ENCODE measurements at regions not wholly inside any gene's neighbourhood (a gene's known extent, or its start where the extent isn't known, plus 50 kb on each side); places are given as distances from the start of the nearest gene placed in this dataset.

DNA sequence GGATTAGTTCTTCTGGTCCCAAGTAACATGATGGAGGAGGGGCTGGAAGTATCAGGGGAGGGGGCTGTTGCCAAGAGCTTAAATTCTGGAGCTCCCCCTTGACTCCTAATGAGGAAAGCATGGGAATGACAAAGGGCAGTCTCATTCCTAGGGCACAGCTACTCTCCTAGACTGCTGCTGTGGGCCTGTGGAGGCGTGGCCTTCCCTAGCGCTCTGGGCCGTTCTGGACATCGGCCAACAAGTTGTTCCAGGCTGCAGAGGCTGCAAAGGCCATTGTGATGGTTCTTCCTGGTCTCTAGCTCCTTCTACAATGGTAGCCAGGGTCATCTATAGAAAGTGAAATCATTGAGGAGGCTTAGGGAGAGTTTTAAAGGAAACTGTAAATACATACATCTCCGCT is 916.6 kb downstream of the DIAPH3 start:
- intact Hi-C loops (cut with micrococcal nuclease), result no loop called here
- H3K27me3 Mint-ChIP-seq (ENCODE audit: low read depth in 2 of 2), result no peaks in the 10 kb centered on the region
- no peak overlapping the region for H3K4me3 ChIP-seq (ENCODE audit: low read length)
- H3K27ac Mint-ChIP-seq, result no peak overlapping the region
- TF ChIP-seq, protein P1, sequence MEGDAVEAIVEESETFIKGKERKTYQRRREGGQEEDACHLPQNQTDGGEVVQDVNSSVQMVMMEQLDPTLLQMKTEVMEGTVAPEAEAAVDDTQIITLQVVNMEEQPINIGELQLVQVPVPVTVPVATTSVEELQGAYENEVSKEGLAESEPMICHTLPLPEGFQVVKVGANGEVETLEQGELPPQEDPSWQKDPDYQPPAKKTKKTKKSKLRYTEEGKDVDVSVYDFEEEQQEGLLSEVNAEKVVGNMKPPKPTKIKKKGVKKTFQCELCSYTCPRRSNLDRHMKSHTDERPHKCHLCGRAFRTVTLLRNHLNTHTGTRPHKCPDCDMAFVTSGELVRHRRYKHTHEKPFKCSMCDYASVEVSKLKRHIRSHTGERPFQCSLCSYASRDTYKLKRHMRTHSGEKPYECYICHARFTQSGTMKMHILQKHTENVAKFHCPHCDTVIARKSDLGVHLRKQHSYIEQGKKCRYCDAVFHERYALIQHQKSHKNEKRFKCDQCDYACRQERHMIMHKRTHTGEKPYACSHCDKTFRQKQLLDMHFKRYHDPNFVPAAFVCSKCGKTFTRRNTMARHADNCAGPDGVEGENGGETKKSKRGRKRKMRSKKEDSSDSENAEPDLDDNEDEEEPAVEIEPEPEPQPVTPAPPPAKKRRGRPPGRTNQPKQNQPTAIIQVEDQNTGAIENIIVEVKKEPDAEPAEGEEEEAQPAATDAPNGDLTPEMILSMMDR (IDR thresholded peaks at IDR 0.05), result no peak
- no peak overlapping the region for H3K4me3 Mint-ChIP-seq
- H3K36me3 Mint-ChIP-seq, result no peaks in the 10 kb centered on the region
- H3K27me3 ChIP-seq (ENCODE audit: control insufficient read depth, insufficient read depth, low read length), result no peaks in the 10 kb centered on the region
- no peaks in the 10 kb centered on the region for H3K36me3 ChIP-seq (ENCODE audit: control insufficient read depth, insufficient read depth, low read length)
- H3K9me3 Mint-ChIP-seq, result no peaks in the 10 kb centered on the region
- H3K9me3 ChIP-seq (ENCODE audit: control insufficient read depth, insufficient read depth, low read length), result no peaks in the 10 kb centered on the region
- ATAC-seq (no peak), DNase-seq (no peak)
- H3K27ac ChIP-seq (ENCODE audit: low read length), result no peak overlapping the region
- WGBS (ENCODE audit: insufficient coverage), result 94% methylated on average over 4 of the region's 5 CpGs
- no peaks in the 10 kb centered on the region for H3K4me1 Mint-ChIP-seq
- no peaks in the 10 kb centered on the region for H3K4me1 ChIP-seq (ENCODE audit: control insufficient read depth, insufficient read depth, low read length)

DNA sequence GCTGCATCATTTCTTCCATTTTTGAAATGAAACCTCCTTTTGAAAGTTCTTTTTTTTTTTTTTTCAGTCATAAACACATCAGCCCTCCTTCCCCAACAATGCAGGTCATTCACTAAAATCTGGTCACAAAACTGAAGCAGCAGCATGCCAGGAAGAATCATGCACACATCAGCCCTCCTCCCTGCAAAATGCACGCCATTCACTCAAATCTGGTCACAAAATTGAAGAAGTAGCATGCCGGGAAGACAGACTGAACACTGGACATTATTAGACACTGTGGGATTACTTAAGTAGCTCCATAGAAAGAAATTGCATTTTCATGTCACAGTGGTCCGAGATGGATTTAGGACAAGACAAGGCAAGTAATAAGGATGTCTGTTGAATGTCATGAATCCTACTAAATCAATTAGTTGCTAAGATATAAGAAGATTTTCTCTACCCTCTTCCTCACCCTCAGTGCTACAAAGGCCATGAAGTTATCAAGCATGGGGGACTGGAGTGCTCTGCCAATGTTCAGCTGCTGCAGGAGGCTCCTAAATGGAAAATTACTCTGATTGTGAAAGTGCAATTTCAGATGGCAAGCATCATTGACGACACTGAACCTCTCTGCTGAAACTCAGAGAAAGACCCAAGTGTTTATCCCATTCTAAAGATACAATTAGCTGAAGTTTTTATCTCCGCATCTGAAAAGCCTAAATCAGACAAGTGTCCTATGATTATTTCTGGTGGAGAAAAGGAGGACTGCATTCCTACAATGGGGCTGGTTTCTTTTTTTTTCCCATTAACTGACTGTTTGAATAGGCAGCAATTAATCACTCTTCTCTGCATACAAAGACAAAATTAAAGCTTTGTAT is 913.2 kb downstream of the DIAPH3 start:
- WGBS (ENCODE audit: insufficient coverage), result 76% methylated on average over 4 of the region's 5 CpGs
- Histone ChIP-seq H3K27ac (ENCODE audit: low read length) (no peak overlapping the region), H3K4me1 (ENCODE audit: control insufficient read depth, insufficient read depth, low read length) (no peaks in the 10 kb centered on the region), H3K4me3 (ENCODE audit: low read length) (no peak overlapping the region), H3K27me3 (ENCODE audit: control insufficient read depth, insufficient read depth, low read length) (no peaks in the 10 kb centered on the region), H3K9me3 (ENCODE audit: control insufficient read depth, insufficient read depth, low read length) (no peaks in the 10 kb centered on the region), H3K36me3 (ENCODE audit: control insufficient read depth, insufficient read depth, low read length) (no peaks in the 10 kb centered on the region)
- Mint-ChIP-seq H3K27me3 (ENCODE audit: low read depth in 2 of 2) (no peaks in the 10 kb centered on the region), H3K36me3 (no peaks in the 10 kb centered on the region), H3K9me3 (peaks cover 8 to 15% of the 10 kb centered on the region in 2 donors), H3K4me1 (no peaks in the 10 kb centered on the region), H3K4me3 (no peak overlapping the region), H3K27ac (no peak overlapping the region)
- intact Hi-C loops (cut with micrococcal nuclease), result no loop called here
- ATAC-seq (no peak), DNase-seq (no peak)
- TF ChIP-seq, protein P1 (IDR thresholded peaks at IDR 0.05), result no peak

DNA sequence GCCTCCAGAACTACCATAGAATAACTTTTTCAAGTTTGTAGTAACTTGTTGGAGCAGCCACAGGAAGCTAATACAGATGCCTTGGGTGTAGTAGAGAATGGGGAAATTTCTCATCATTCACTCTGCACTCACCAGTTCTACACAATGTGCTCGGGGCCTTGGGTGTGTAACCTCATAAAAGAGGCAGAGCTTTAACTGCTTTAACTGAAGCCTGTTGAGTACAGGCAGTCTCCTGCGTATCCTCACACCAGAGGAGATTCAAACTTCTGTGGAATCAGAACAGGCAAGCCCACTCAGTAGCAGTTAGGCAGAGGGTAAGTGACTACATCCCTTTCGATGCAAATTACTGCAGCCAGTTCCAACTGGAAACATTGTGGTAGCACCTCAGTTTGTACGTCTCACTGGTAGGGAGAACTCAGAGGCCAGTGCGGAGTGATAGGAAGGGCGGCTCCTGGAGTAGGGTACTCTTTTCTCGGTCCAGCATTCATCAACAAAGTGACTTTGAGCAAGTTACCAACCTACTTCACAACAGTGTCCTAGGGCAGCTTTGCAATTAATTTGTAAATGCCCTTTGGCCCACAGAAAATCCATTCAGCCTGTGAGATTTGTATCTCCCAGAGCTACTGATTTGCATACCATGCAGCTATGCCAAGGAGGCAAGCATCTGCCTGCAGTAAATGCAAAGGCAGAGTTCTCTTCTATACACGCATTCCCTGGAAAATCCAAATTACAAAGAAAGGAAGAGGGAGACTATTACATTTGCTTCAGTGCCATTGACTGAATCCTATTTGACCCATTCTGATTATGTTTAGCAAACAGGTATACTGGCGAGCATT is 904.3 kb downstream of the DIAPH3 start:
- no peak overlapping the region for H3K27ac Mint-ChIP-seq
- no peaks in the 10 kb centered on the region for H3K27me3 Mint-ChIP-seq (ENCODE audit: low read depth in 2 of 2)

More for the DNA sequence above, 904.3 kb downstream of the DIAPH3 start:
- peaks cover 10 to 15% of the 10 kb centered on the region in 2 donors for H3K9me3 Mint-ChIP-seq
- H3K4me3 ChIP-seq (ENCODE audit: low read length), result no peak overlapping the region
- TF ChIP-seq, protein P1 (IDR thresholded peaks at IDR 0.05), result no peak
- intact Hi-C loops (cut with micrococcal nuclease), result no loop called here
- no peaks in the 10 kb centered on the region for H3K9me3 ChIP-seq (ENCODE audit: control insufficient read depth, insufficient read depth, low read length)
- no peaks in the 10 kb centered on the region for H3K4me1 Mint-ChIP-seq
- no peak for DNase-seq
- no peaks in the 10 kb centered on the region for H3K36me3 Mint-ChIP-seq
- H3K4me1 ChIP-seq (ENCODE audit: control insufficient read depth, insufficient read depth, low read length), result no peaks in the 10 kb centered on the region
- no peaks in the 10 kb centered on the region for H3K27me3 ChIP-seq (ENCODE audit: control insufficient read depth, insufficient read depth, low read length)
- no peak for ATAC-seq
- H3K27ac ChIP-seq (ENCODE audit: low read length), result no peak overlapping the region
- H3K36me3 ChIP-seq (ENCODE audit: control insufficient read depth, insufficient read depth, low read length), result no peaks in the 10 kb centered on the region
- H3K4me3 Mint-ChIP-seq, result no peak overlapping the region
- WGBS (ENCODE audit: insufficient coverage), result 89% methylated on average over 9 of the region's 9 CpGs
